Naive thymus-derived CD8-positive, alpha-beta T cell (primary cell): ENCODE measurements at regions not wholly inside any gene's neighbourhood (a gene's known extent, or its start where the extent isn't known, plus 50 kb on each side); places are given as distances from the start of the nearest gene placed in this dataset.

Experiments
- ATAC-seq, 2 donors: fragments of 150-1000 bp; cut with Tn5 transposase in 1 of 2; sonication (Bioruptor Pico), chemical (Tn5 transposase) in 1 of 2; 1 replicate in 1 of 2; 2 replicates in 1 of 2; pipeline ENCODE4 v1.10.0; 2021; ENCODE audit warnings: mild to moderate bottlenecking in 2 of 2, moderate library complexity in 2 of 2
- POLR2A ChIA-PET: fragments of 350-600 bp; sonication (Branson Sonifier 250); formaldehyde crosslinking; loops from one replicate; lab custom pipeline; 2021; ENCODE audit warnings: antibody characterized with exemption; lab: Charles Lee
- DNase-seq, 10 donors: peaks; one replicate each; pipeline versions ENCODE4 v3.0.0 to v3.0.0-alpha.2; 2020 to 2022
- H3K27ac Mint-ChIP-seq, 10 donors: one replicate each; pipeline ENCODE4 v1.8.0; 2020 to 2022; ENCODE audit warnings: mild to moderate bottlenecking in 10 of 10, mixed read lengths in 10 of 10, moderate library complexity in 4 of 10, inconsistent platforms in 1 of 10
- H3K27me3 Mint-ChIP-seq, 5 donors: one replicate each; pipeline ENCODE4 v1.8.0; 2021 to 2022; ENCODE audit warnings: mixed read lengths in 5 of 5
- H3K36me3 Mint-ChIP-seq, 3 donors: one replicate each; pipeline ENCODE4 v1.8.0; 2020 to 2022; ENCODE audit warnings: mixed read lengths in 3 of 3, mild to moderate bottlenecking in 2 of 3, inconsistent platforms in 1 of 3
- H3K4me1 Mint-ChIP-seq, 4 donors: one replicate each; pipeline ENCODE4 v1.8.0; 2021 to 2022; ENCODE audit warnings: mixed read lengths in 4 of 4
- H3K4me3 Mint-ChIP-seq, 10 donors: one replicate each; pipeline ENCODE4 v1.8.0; 2020 to 2022; ENCODE audit warnings: mild to moderate bottlenecking in 10 of 10, mixed read lengths in 10 of 10, moderate library complexity in 6 of 10, inconsistent platforms in 1 of 10
- H3K9me3 Mint-ChIP-seq, 9 donors: one replicate each; pipeline ENCODE4 v1.8.0; 2020 to 2022; ENCODE audit warnings: mixed read lengths in 9 of 9, mild to moderate bottlenecking in 3 of 9, inconsistent platforms in 1 of 9, moderate library complexity in 1 of 9

DNA sequence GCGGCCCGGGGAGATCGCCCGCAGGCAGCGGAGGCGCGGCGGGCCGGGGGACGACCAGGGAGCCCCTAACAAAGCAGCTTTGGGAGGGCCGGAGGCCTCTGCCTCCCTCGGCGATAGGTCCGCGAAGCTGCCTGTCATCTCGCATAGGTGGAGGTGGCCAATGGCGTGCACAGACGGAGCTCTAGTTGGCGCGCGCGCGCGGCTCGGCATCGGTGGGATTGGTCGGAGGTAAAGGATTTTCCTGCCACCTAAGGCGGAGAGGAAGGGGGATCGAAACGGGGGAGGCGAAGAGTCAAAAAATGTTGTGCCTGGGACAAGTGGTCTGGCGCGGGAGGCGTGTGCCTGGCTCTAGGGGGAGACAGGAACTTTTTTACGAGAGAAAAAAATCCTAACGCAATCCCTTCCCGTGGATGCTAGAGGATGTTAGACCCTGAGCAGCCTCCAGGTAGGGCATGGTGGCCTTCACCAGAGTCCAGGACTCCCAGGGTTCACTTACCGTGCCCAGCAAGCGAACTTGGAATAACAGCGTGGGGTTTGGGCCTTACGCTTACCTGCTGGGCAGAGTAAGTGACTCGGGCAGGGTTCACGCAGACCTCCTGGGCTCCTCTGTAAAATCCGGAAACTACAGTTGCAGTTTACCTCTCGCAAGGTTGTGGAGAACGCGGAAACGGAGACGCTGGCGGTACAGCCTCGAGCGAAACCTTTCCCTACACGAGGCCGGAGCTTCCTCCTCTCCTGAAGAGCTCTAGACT is 99.9 kb upstream of the SOD1 start:
- peak; percentile 89 to 98 (median 94) for DNase-seq
- peak; percentile 84 to 85 for ATAC-seq
- H3K9me3 Mint-ChIP-seq, result no peaks in the 10 kb centered on the region
- peaks cover 3 to 16% (median 8%) of the 10 kb centered on the region in 5 donors for H3K27me3 Mint-ChIP-seq
- no peaks in the 10 kb centered on the region for H3K36me3 Mint-ChIP-seq
- peak overlapping the region; percentile 65 to 94 (median 84) for H3K27ac Mint-ChIP-seq
- peaks cover 10 to 31% (median 27%) of the 10 kb centered on the region in 4 donors for H3K4me1 Mint-ChIP-seq
- peak overlapping the region; percentile 77 to 99 (median 96) for H3K4me3 Mint-ChIP-seq
- POLR2A ChIA-PET, result interaction anchor here (0.6 to 2.7 kb wide), 17 partner anchors 11 to 427 kb away, joined by 3 to 8 read pairs (median 4); no protein-coding TSS in a partner anchor

DNA sequence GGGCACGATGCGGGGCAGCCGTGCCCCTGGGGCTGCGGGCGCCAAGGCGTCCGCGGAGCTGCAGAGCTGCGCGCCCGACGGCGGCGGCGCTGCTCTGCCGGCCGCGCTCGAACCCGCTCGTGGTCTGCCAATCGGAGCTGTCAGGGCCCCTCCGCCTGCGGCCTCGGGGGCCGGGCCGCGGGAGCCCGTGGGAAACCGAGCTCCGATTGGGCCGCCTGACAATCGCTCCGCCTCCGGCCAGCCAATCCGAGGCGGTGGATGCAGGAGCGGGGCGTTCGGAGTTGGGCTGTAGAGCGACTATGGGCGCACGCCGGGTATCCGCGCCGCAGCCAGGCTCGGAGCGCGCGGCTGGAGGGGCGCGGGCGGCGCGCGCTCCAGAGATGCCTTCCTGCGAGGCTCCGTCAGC is 100.5 kb upstream of the SOD1 start:
- POLR2A ChIA-PET, result interaction anchor here (0.5 to 2.7 kb wide), 20 partner anchors 12 to 426 kb away, joined by 3 to 8 read pairs (median 4); no protein-coding TSS in a partner anchor
- Mint-ChIP-seq H3K9me3 (no peaks in the 10 kb centered on the region), H3K4me1 (peaks cover 13 to 36% (median 32%) of the 10 kb centered on the region in 4 donors), H3K27ac (peak overlapping the region in 2 of 10 donors; percentile 55 to 94), H3K4me3 (peak overlapping the region in 9 of 10 donors; percentile 77 to 99 (median 95)), H3K36me3 (no peaks in the 10 kb centered on the region), H3K27me3 (peaks cover 3 to 16% (median 8%) of the 10 kb centered on the region in 5 donors)
- peak in 9 of 10 donors; percentile 84 to 96 (median 91) for DNase-seq
- peak; percentile 85 to 86 for ATAC-seq

DNA sequence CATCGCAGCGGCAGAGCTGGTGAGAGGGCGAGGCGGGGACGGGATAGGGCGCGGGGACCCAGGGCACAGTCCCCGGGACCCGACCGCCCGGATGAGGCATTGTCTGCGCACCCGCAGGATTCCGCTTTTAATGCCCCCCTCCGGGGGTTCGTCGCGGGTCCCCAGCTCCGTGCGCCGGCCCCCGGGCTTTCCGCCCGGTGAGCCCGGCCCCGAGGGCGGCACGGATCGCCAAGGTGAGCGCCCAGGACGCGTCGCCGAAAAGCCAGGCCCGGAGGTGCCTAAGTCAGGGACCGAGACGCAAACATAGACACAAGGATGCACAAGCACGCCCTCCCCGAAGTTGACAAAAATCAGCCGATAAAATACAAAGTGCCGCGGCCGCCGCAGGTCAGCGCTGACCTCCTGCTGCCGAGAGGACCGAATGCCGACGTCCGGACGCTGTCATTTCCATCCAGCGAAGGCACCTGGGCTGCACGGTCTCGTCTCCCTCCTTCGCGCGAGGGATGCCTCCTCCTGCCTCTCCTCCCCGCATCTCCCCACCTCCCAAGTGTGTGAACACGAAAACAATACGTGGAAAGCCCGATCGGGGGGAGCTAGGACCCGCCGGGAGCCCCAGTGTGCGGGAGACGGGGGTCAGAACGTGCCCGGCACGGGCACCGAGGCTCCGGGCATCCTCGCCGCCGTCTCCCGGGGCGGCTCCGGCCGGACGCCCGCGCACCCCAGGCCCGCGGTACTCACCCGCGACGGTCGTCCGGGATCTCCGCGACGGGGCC is 101.1 kb upstream of the SOD1 start:
- no peaks in the 10 kb centered on the region for H3K9me3 Mint-ChIP-seq
- H3K27me3 Mint-ChIP-seq, result peaks cover 3 to 16% (median 8%) of the 10 kb centered on the region in 5 donors
- POLR2A ChIA-PET, result interaction anchor here (0.5 to 2.7 kb wide), 18 partner anchors 12 to 426 kb away, joined by 3 to 8 read pairs (median 4); no protein-coding TSS in a partner anchor
- H3K4me3 Mint-ChIP-seq, result peak overlapping the region; percentile 77 to 98 (median 82)
- peak; percentile 11 to 66 (median 30) for DNase-seq
- peaks cover 13 to 38% (median 35%) of the 10 kb centered on the region in 4 donors for H3K4me1 Mint-ChIP-seq
- peak; percentile 7 to 24 for ATAC-seq
- peak overlapping the region in 4 of 10 donors; percentile 24 to 83 (median 44) for H3K27ac Mint-ChIP-seq
- H3K36me3 Mint-ChIP-seq, result no peaks in the 10 kb centered on the region

DNA sequence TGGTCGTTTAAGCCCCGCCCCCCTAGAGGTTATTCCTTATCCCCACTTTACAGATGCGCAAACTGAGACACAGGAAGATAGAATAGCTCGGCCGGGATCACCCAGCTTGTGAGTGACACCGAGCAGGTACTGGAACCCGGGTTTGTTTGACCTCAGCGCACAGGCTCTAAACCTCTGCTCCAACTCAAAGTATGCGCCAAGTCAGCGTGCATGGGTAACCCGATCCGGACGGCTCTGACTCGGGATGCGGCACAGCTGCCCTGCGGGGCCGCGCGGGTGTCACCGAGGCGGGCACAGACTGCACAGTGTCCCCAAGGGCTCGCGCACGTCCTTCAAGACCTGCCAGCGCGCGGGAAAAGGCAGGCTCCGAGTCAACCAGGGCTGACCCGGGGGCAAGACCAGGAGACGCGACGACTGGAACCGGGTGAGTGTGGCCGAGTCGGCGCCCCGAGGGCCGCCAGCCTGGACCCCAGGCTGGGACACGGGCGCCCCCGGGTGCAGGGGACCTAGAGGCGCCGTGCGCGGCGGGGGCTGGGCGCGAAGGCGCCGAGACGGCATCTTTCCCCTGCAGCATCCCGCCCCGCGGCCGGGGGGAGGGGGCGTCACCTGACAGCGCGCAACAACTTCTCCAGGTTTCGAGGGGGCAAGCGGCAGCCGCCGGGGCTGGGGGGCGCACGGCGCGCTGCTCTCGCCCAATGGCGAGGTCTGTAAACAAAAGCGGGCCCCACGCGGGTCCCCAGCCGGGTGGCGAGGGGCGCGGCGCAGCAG is 101.9 kb upstream of the SOD1 start:
- Mint-ChIP-seq H3K27me3 (peaks cover 3 to 16% (median 8%) of the 10 kb centered on the region in 5 donors), H3K4me1 (peaks cover 13 to 38% (median 35%) of the 10 kb centered on the region in 4 donors), H3K36me3 (no peaks in the 10 kb centered on the region), H3K27ac (no peak overlapping the region), H3K9me3 (no peaks in the 10 kb centered on the region), H3K4me3 (peak overlapping the region; percentile 70 to 87 (median 78))
- ATAC-seq, result no peak
- POLR2A ChIA-PET, result interaction anchor here (2.1 to 2.7 kb wide), 4 partner anchors 13 to 425 kb away, joined by 6 to 8 read pairs (median 7); no protein-coding TSS in a partner anchor
- DNase-seq, result peak in 5 of 10 donors; percentile 13 to 38 (median 19)

DNA sequence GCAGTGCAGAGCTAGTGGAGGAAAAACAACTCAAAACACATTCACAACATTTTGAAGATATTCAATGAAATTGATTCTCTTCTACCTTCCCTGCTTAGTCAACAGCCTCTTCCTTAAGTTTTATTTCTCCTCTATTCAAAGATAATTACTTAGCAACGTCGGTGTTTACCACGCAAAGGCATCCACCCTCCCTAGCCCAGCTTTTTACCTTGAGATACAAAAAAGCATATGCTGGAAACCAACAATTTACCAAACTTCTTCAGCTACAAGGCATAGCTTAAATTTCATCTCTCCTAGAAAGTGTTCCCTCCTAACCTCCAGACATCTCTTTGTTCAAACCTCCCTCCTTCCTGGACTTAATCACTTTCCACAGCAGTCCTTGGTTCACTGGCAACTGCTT is 102.8 kb upstream of the SOD1 start:
- no peak for ATAC-seq
- peak overlapping the region in 1 of 10 donors; percentile 6 for H3K27ac Mint-ChIP-seq
- POLR2A ChIA-PET, result no interaction called here
- no peaks in the 10 kb centered on the region for H3K36me3 Mint-ChIP-seq
- peaks cover 3 to 16% (median 8%) of the 10 kb centered on the region in 5 donors for H3K27me3 Mint-ChIP-seq
- no peaks in the 10 kb centered on the region for H3K9me3 Mint-ChIP-seq
- H3K4me1 Mint-ChIP-seq, result peaks cover 13 to 38% (median 35%) of the 10 kb centered on the region in 4 donors
- DNase-seq, result no peak
- H3K4me3 Mint-ChIP-seq, result peak overlapping the region; percentile 41 to 87 (median 77)

DNA sequence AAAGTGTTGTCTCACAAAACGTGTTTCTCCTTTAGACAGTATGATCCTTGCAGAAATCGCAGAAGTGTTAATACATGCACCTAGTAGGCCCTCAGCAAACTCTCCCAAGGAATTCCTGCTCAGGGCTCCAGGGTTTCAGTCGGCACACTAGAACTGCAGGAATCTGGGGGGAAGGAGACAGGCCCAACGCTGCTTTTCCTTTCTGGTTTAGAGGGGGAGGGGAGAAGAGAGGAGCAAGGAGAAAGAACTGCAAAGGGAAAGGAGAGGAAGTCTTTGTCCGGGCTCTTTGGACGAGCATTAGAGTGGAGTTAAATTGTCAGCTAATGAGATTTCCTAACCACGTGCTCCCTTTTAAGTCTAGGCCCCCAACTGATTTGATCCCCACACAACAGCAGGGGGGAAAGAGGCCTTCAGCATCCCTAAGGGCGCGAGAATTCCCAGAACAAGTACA is 103.7 kb upstream of the SOD1 start:
- peaks cover 3 to 16% (median 8%) of the 10 kb centered on the region in 5 donors for H3K27me3 Mint-ChIP-seq
- H3K36me3 Mint-ChIP-seq, result no peaks in the 10 kb centered on the region
- H3K4me3 Mint-ChIP-seq, result peak overlapping the region in 5 of 10 donors; percentile 8 to 57 (median 16)
- no peak for ATAC-seq
- H3K9me3 Mint-ChIP-seq, result no peaks in the 10 kb centered on the region
- DNase-seq, result no peak
- H3K4me1 Mint-ChIP-seq, result peaks cover 13 to 38% (median 35%) of the 10 kb centered on the region in 4 donors
- no peak overlapping the region for H3K27ac Mint-ChIP-seq
- POLR2A ChIA-PET, result no interaction called here

DNA sequence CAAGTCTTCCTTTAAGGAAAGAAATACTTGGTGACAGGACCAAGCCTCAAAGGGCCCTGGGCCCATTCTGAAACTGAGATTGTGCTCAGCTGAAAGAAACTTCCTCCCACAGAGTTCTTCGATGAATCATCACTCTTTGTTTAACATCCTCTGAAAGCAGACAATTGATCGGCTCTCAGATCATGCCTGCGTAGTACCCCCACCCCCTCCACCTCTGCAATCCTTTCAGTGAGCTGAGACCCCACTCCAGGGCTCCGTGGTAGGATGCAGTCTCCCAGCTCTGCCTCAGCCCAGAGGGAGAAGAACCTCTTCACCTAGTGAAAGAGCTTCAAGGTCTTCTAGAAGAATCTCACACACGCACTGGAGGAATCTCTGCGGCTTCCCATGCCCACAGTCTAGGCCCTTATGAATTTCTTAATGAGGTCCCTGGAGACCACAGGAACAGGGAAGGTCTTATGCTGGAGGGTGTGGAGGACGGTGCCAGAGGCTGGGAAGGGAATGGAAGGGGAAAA is 104.9 kb upstream of the SOD1 start:
- ATAC-seq, result no peak
- H3K27ac Mint-ChIP-seq, result peak overlapping the region in 2 of 10 donors; percentile 26 to 76

DNA sequence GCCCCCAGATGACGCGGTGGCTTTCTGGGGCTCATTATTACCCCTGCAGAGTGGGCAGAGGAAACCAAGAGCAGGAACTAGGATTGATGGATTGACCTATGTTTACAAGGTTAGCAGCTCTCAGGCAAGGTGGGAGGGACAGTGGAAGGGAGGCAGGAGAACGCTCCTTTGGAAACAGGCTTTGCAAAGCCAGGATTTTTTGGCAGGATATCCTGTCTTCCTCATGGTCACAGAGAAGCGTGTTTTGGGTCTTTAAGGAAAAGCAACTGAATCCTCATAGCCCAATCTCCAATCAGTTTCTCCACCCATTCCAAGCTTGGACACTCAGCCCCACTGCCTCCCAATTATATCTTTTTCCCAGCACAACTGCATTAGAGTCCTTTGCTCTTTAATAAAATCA is 105.6 kb upstream of the SOD1 start:
- Mint-ChIP-seq H3K9me3 (no peaks in the 10 kb centered on the region), H3K4me3 (no peak overlapping the region), H3K4me1 (peaks cover 7 to 26% (median 22%) of the 10 kb centered on the region in 4 donors), H3K27ac (peak overlapping the region in 1 of 10 donors; percentile 76), H3K27me3 (peaks cover 3 to 16% (median 9%) of the 10 kb centered on the region in 5 donors), H3K36me3 (no peaks in the 10 kb centered on the region)
- DNase-seq (no peak), ATAC-seq (no peak)
- POLR2A ChIA-PET, result no interaction called here

More for the DNA sequence above, 104.9 kb upstream of the SOD1 start:
- peak in 1 of 10 donors; percentile 7 for DNase-seq
- POLR2A ChIA-PET, result no interaction called here
- peaks cover 10 to 30% (median 25%) of the 10 kb centered on the region in 4 donors for H3K4me1 Mint-ChIP-seq
- peak overlapping the region in 3 of 10 donors; percentile 27 to 51 (median 42) for H3K4me3 Mint-ChIP-seq
- H3K9me3 Mint-ChIP-seq, result no peaks in the 10 kb centered on the region
- H3K27me3 Mint-ChIP-seq, result peaks cover 3 to 16% (median 9%) of the 10 kb centered on the region in 5 donors
- H3K36me3 Mint-ChIP-seq, result no peaks in the 10 kb centered on the region

DNA sequence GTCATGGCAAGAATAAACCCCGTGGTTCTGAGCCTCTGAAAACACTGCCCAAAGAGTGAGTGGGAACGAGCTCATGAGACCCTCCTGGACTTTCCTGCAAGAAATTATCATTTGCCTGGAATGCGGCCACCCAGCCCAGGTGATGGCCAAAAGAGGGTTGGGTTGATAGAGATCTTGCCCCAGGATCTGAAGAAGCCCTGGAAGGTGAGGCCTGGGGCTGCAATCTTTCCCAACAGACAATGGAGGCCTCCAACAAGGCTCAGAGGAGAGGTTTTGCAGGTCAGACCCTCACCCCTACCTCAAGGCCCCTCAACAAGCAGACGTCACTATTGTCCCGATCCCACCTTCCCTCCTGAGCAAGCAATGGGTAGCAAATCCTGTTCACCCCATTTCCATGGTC is 106.0 kb upstream of the SOD1 start:
- ATAC-seq (no peak), DNase-seq (no peak)
- Mint-ChIP-seq H3K27ac (no peak overlapping the region), H3K4me3 (no peak overlapping the region), H3K27me3 (peaks cover 3 to 16% (median 9%) of the 10 kb centered on the region in 5 donors), H3K9me3 (no peaks in the 10 kb centered on the region), H3K4me1 (peaks cover 7 to 26% (median 22%) of the 10 kb centered on the region in 4 donors), H3K36me3 (no peaks in the 10 kb centered on the region)
- POLR2A ChIA-PET, result no interaction called here

DNA sequence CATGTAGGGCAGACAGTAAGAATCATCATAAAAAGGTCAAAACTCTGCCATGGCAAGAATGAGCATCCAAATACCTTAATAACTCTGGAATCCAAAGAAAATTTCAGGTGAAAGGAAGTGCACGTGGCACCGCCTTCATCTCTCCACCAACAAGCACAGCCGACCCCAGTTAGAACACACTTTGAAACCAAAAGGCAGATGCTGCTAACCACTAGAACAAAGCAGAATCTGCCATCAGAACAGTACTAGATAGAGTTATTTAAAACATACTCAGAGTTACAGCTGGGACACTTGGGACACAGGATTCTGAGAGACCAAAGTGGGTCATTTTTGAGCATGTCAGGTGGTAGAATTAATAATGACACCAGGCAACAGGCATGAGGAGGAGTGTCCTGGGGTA is 106.7 kb upstream of the SOD1 start:
- no peaks in the 10 kb centered on the region for H3K9me3 Mint-ChIP-seq
- H3K4me1 Mint-ChIP-seq, result peaks cover 7 to 26% (median 22%) of the 10 kb centered on the region in 4 donors
- peaks cover 3 to 16% (median 9%) of the 10 kb centered on the region in 5 donors for H3K27me3 Mint-ChIP-seq
- H3K27ac Mint-ChIP-seq, result no peak overlapping the region
- H3K36me3 Mint-ChIP-seq, result no peaks in the 10 kb centered on the region
- POLR2A ChIA-PET, result no interaction called here
- no peak overlapping the region for H3K4me3 Mint-ChIP-seq
- no peak for DNase-seq
- no peak for ATAC-seq

DNA sequence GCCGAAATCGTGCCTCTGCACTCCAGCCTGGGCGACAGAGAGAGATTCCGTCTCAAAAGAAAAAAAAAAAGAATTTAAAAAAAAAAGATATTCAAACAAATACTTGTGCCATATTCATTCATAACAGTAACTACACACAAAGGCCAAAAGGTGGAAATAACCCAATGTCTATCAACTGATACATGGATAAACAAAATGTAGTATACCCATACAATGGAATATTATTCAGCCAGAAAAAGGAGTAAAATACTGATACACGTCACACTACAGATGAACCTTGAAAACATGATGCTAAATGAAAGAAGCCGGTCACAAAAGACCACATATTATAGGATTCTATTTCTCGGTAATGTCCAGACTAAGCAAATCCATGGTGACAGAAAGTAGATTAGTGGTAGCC is 109.4 kb upstream of the SOD1 start:
- H3K27ac Mint-ChIP-seq, result peak overlapping the region in 1 of 10 donors; percentile 54
- H3K4me3 Mint-ChIP-seq, result no peak overlapping the region
- H3K4me1 Mint-ChIP-seq, result peaks cover 5 to 15% (median 9%) of the 10 kb centered on the region in 4 donors
- DNase-seq (no peak), ATAC-seq (no peak)
- POLR2A ChIA-PET, result no interaction called here
- peaks cover 0 to 2% (median 0%) of the 10 kb centered on the region in 5 donors for H3K27me3 Mint-ChIP-seq
- H3K9me3 Mint-ChIP-seq, result no peaks in the 10 kb centered on the region
- no peaks in the 10 kb centered on the region for H3K36me3 Mint-ChIP-seq
